T-cell (primary cell): ENCODE measurements at regions not wholly inside any gene's neighbourhood (a gene's known extent, or its start where the extent isn't known, plus 50 kb on each side); places are given as distances from the start of the nearest gene placed in this dataset.
"Not testable (repeated sequence)": the region's sequence is repeated elsewhere in the genome, so short reads cannot be mapped to it uniquely, and the experiment has no call there.

Experiments used
- ATAC-seq, 4 experiments: fragments of 200-7000 bp in 3 of 4; fragments of 150-1000 bp in 1 of 4; cut with Tn5 transposase; replicated peaks in 1 of 4; 1 replicate in 3 of 4; 2 replicates in 1 of 4; pipeline ENCODE4 v1.10.0; 2021; ENCODE audit warnings: moderate library complexity in 3 of 4, mild to moderate bottlenecking in 2 of 4, moderate number of reproducible peaks in 1 of 4
- CTCF ChIA-PET, 2 donors: fragments of 300-600 bp; sonication (Branson Sonifier 250); formaldehyde crosslinking; loops; one replicate each; lab custom pipeline; 2022; ENCODE audit warnings: antibody characterized with exemption in 2 of 2; lab: Charles Lee
- POLR2A ChIA-PET, 2 donors: fragments of 300-600 bp; sonication (Branson Sonifier 250); formaldehyde crosslinking; loops; one replicate each; lab custom pipeline; 2022; ENCODE audit warnings: antibody characterized with exemption in 2 of 2; lab: Charles Lee
- DNase-seq, 35 experiments: peaks; one replicate each; pipeline versions ENCODE4 v3.0.0 to v3.0.0-alpha.2; 2013 to 2023
- H3K27ac ChIP-seq: one replicate; pipeline ENCODE4 v1.5.1; 2013; ENCODE audit warnings: low read length
- H3K27me3 ChIP-seq, 2 experiments: replicated peaks in 1 of 2; 1 replicate in 1 of 2; 2 replicates in 1 of 2; pipeline versions ENCODE4 v1.6.1 to v1.7.0; 2013; ENCODE audit warnings: low read length in 1 of 2, mixed read lengths in 1 of 2; ENCODE audit not compliant: control insufficient read depth in 2 of 2, insufficient read depth in 2 of 2; ENCODE audit errors: extremely low read depth in 1 of 2
- H3K36me3 ChIP-seq, 2 donors: 1 replicate in 1 of 2; 2 replicates in 1 of 2; pipeline versions ENCODE4 v1.6.1 to v1.7.0; 2013; ENCODE audit warnings: low read length in 1 of 2; ENCODE audit not compliant: control insufficient read depth in 2 of 2, insufficient read depth in 1 of 2; ENCODE audit errors: extremely low read depth in 1 of 2
- H3K4me1 ChIP-seq, 2 experiments: 1 replicate in 1 of 2; 2 replicates in 1 of 2; pipeline versions ENCODE4 v1.6.1 to v1.7.0; 2013; ENCODE audit warnings: low read length in 2 of 2, mixed read lengths in 1 of 2; ENCODE audit not compliant: insufficient read depth in 2 of 2, control insufficient read depth in 1 of 2; ENCODE audit errors: extremely low read depth in 1 of 2
- H3K4me3 ChIP-seq, 2 donors: 1 replicate in 1 of 2; 2 replicates in 1 of 2; pipeline versions ENCODE4 v1.5.1 to v1.7.0; 2013; ENCODE audit warnings: mild to moderate bottlenecking in 2 of 2, low read length in 1 of 2, moderate library complexity in 1 of 2; ENCODE audit not compliant: control insufficient read depth in 1 of 2; ENCODE audit errors: extremely low read depth in 1 of 2
- H3K9me3 ChIP-seq: 2 replicates; pipeline ENCODE4 v1.7.0; 2013
- H3K27ac Mint-ChIP-seq, 2 donors: one replicate each; pipeline ENCODE4 v1.8.0; 2020 to 2021; ENCODE audit warnings: mild to moderate bottlenecking in 2 of 2, mixed read lengths in 2 of 2
- H3K27me3 Mint-ChIP-seq, 2 donors: one replicate each; pipeline ENCODE4 v1.8.0; 2021 to 2022; ENCODE audit warnings: mixed read lengths in 2 of 2
- H3K36me3 Mint-ChIP-seq: one replicate; pipeline ENCODE4 v1.8.0; 2021; ENCODE audit warnings: mixed read lengths
- H3K4me1 Mint-ChIP-seq, 3 donors: one replicate each; pipeline ENCODE4 v1.8.0; 2020 to 2022; ENCODE audit warnings: mixed read lengths in 3 of 3, mild to moderate bottlenecking in 1 of 3
- H3K4me3 Mint-ChIP-seq, 3 donors: one replicate each; pipeline ENCODE4 v1.8.0; 2020 to 2022; ENCODE audit warnings: mild to moderate bottlenecking in 3 of 3, mixed read lengths in 3 of 3, moderate library complexity in 3 of 3
- H3K9me3 Mint-ChIP-seq, 3 donors: one replicate each; pipeline ENCODE4 v1.8.0; 2020 to 2022; ENCODE audit warnings: mixed read lengths in 3 of 3
- WGBS: methylation state at CpG from one replicate; pipeline ENCODE4 v1.1.5; 2013; ENCODE audit warnings: missing lambda C conversion rate; ENCODE audit not compliant: insufficient coverage; 5-methylcytosine and 5-hydroxymethylcytosine counted together

- H3K4me1 Mint-ChIP-seq, DNase-seq, H3K36me3 ChIP-seq, H3K9me3 ChIP-seq, ATAC-seq, H3K27me3 ChIP-seq, H3K4me3 ChIP-seq, CTCF ChIA-PET, H3K27ac Mint-ChIP-seq, H3K4me1 ChIP-seq, H3K4me3 Mint-ChIP-seq, H3K27ac ChIP-seq, POLR2A ChIA-PET, H3K36me3 Mint-ChIP-seq: not testable (repeated sequence)
- no CpG with 5 or more reads among the region's 3 CpGs for WGBS
- Mint-ChIP-seq H3K9me3 (peaks cover 0 to 11% (median 6%) of the 10 kb centered on the region in 3 donors), H3K27me3 (peaks cover 0 to 13% of the 10 kb centered on the region in 2 donors)
Measured at GRCh38 chr10:33829899-33830298, 495.4 kb upstream of the NRP1 start.

- ChIA-PET CTCF (no interaction called here), POLR2A (no interaction called here)
- DNase-seq: no peak
- Histone ChIP-seq H3K4me1 (no peaks in the 10 kb centered on the region), H3K27me3 (no peaks in the 10 kb centered on the region), H3K9me3 (no peaks in the 10 kb centered on the region), H3K36me3 (no peaks in the 10 kb centered on the region), H3K27ac (no peak overlapping the region), H3K4me3 (no peak overlapping the region)
- H3K36me3 Mint-ChIP-seq: no peaks in the 10 kb centered on the region
- 81% methylated on average over 4 of the region's 4 CpGs for WGBS
- no peak overlapping the region for H3K4me3 Mint-ChIP-seq
- H3K4me1 Mint-ChIP-seq: no peaks in the 10 kb centered on the region
- H3K27ac Mint-ChIP-seq: no peak overlapping the region
- no peak for ATAC-seq
- H3K9me3 Mint-ChIP-seq: peaks cover 0 to 11% (median 6%) of the 10 kb centered on the region in 3 donors
- H3K27me3 Mint-ChIP-seq: peaks cover 0 to 13% of the 10 kb centered on the region in 2 donors
Measured at GRCh38 chr10:33828592-33828991, 494.1 kb upstream of the NRP1 start.

- ATAC-seq (no peak), DNase-seq (no peak)
- Histone ChIP-seq H3K9me3 (no peaks in the 10 kb centered on the region), H3K27me3 (no peaks in the 10 kb centered on the region), H3K27ac (no peak overlapping the region), H3K36me3 (no peaks in the 10 kb centered on the region), H3K4me3 (no peak overlapping the region), H3K4me1 (no peaks in the 10 kb centered on the region)
- H3K9me3 Mint-ChIP-seq: peaks cover 0 to 11% (median 6%) of the 10 kb centered on the region in 3 donors
- WGBS: no CpG with 5 or more reads among the region's 1 CpG
- CTCF ChIA-PET: interaction anchor here in 1 of 2 donors (0.6 kb wide), 1 partner anchor 524 kb away, joined by 16 read pairs; no protein-coding TSS in a partner anchor
- no peaks in the 10 kb centered on the region for H3K4me1 Mint-ChIP-seq
- peaks cover 0 to 10% of the 10 kb centered on the region in 2 donors for H3K27me3 Mint-ChIP-seq
- POLR2A ChIA-PET: interaction anchor here in 1 of 2 donors (0.6 kb wide), 1 partner anchor 388 kb away, joined by 8 read pairs; no protein-coding TSS in a partner anchor
- H3K27ac Mint-ChIP-seq: no peak overlapping the region
- no peak overlapping the region for H3K4me3 Mint-ChIP-seq
- no peaks in the 10 kb centered on the region for H3K36me3 Mint-ChIP-seq
Measured at GRCh38 chr10:33826186-33826585, 491.7 kb upstream of the NRP1 start.

- peaks cover 0 to 5% (median 2%) of the 10 kb centered on the region in 3 donors for H3K4me1 Mint-ChIP-seq
- Histone ChIP-seq H3K4me1 (no peaks in the 10 kb centered on the region), H3K4me3 (no peak overlapping the region), H3K9me3 (no peaks in the 10 kb centered on the region), H3K27me3 (no peaks in the 10 kb centered on the region), H3K27ac (no peak overlapping the region), H3K36me3 (no peaks in the 10 kb centered on the region)
- POLR2A ChIA-PET: no interaction called here
- peaks cover 0 to 4% (median 0%) of the 10 kb centered on the region in 3 donors for H3K9me3 Mint-ChIP-seq
- CTCF ChIA-PET: no interaction called here
- H3K4me3 Mint-ChIP-seq: no peak overlapping the region
- H3K36me3 Mint-ChIP-seq: no peaks in the 10 kb centered on the region
- H3K27ac Mint-ChIP-seq: no peak overlapping the region
- no peak for DNase-seq
- H3K27me3 Mint-ChIP-seq: peaks cover 5 to 10% of the 10 kb centered on the region in 2 donors
- WGBS: no CpG with 5 or more reads among the region's 3 CpGs
- no peak for ATAC-seq
Measured at GRCh38 chr10:33822774-33823173, 488.3 kb upstream of the NRP1 start.

- H3K4me3 Mint-ChIP-seq: no peak overlapping the region
- no peaks in the 10 kb centered on the region for H3K4me1 ChIP-seq
- WGBS: 100% methylated on average over 1 of the region's 4 CpGs
- no peaks in the 10 kb centered on the region for H3K27me3 ChIP-seq
- CTCF ChIA-PET: no interaction called here
- POLR2A ChIA-PET: no interaction called here
- peaks cover 4 to 5% of the 10 kb centered on the region in 2 donors for H3K27me3 Mint-ChIP-seq
- H3K27ac ChIP-seq: no peak overlapping the region
- no peak for ATAC-seq
- H3K9me3 ChIP-seq: no peaks in the 10 kb centered on the region
- H3K4me3 ChIP-seq: no peak overlapping the region
- no peak overlapping the region for H3K27ac Mint-ChIP-seq
- H3K9me3 Mint-ChIP-seq: no peaks in the 10 kb centered on the region
- no peak for DNase-seq
- H3K36me3 Mint-ChIP-seq: no peaks in the 10 kb centered on the region
- H3K36me3 ChIP-seq: no peaks in the 10 kb centered on the region
- H3K4me1 Mint-ChIP-seq: peaks cover 0 to 5% (median 2%) of the 10 kb centered on the region in 3 donors
Measured at GRCh38 chr10:33820531-33820930, 486.1 kb upstream of the NRP1 start.

GRCh38 chr10:33819206-33819605 is 484.7 kb upstream of the NRP1 start:
- H3K4me1 Mint-ChIP-seq: peaks cover 0 to 5% (median 2%) of the 10 kb centered on the region in 3 donors
- CTCF ChIA-PET: no interaction called here
- no peak overlapping the region for H3K4me3 Mint-ChIP-seq
- WGBS: no CpG with 5 or more reads among the region's 1 CpG
- no peak overlapping the region for H3K27ac Mint-ChIP-seq
- no peak for ATAC-seq
- no peaks in the 10 kb centered on the region for H3K36me3 Mint-ChIP-seq
- Histone ChIP-seq H3K36me3 (no peaks in the 10 kb centered on the region), H3K9me3 (no peaks in the 10 kb centered on the region), H3K27me3 (no peaks in the 10 kb centered on the region), H3K27ac (no peak overlapping the region), H3K4me1 (no peaks in the 10 kb centered on the region), H3K4me3 (no peak overlapping the region)
- POLR2A ChIA-PET: no interaction called here
- no peaks in the 10 kb centered on the region for H3K9me3 Mint-ChIP-seq
- peaks cover 4 to 5% of the 10 kb centered on the region in 2 donors for H3K27me3 Mint-ChIP-seq
- no peak for DNase-seq

- WGBS: no CpG with 5 or more reads among the region's 2 CpGs
- Mint-ChIP-seq H3K27ac (no peak overlapping the region), H3K4me3 (no peak overlapping the region), H3K27me3 (peaks cover 4 to 5% of the 10 kb centered on the region in 2 donors), H3K36me3 (no peaks in the 10 kb centered on the region), H3K9me3 (no peaks in the 10 kb centered on the region), H3K4me1 (peaks cover 0 to 5% (median 2%) of the 10 kb centered on the region in 3 donors)
- DNase-seq (no peak), ATAC-seq (no peak)
- Histone ChIP-seq H3K27me3 (no peaks in the 10 kb centered on the region), H3K27ac (no peak overlapping the region), H3K36me3 (no peaks in the 10 kb centered on the region), H3K4me3 (no peak overlapping the region), H3K4me1 (no peaks in the 10 kb centered on the region), H3K9me3 (no peaks in the 10 kb centered on the region)
- POLR2A ChIA-PET: no interaction called here
- CTCF ChIA-PET: no interaction called here
Measured at GRCh38 chr10:33818343-33818742, 483.9 kb upstream of the NRP1 start.
